Parathyroid adenoma (tissue), 2 donors: ENCODE measurements at regions not wholly inside any gene's neighbourhood (a gene's known extent, or its start where the extent isn't known, plus 50 kb on each side); places are given as distances from the start of the nearest gene placed in this dataset.

Experiments
- H2AFZ ChIP-seq: fragments of 300-600 bp; sonication (generic); one replicate; pipeline ENCODE4 v1.7.0; 2017; ENCODE audit warnings: antibody characterized with exemption, mild to moderate bottlenecking
- H3K27ac ChIP-seq: fragments of 300-600 bp; sonication (generic); one replicate; pipeline ENCODE4 v1.7.0; 2017
- H3K27me3 ChIP-seq: fragments of 300-600 bp; sonication (generic); one replicate; pipeline ENCODE4 v1.7.0; 2017; ENCODE audit warnings: low read length; ENCODE audit not compliant: control insufficient read depth, insufficient read depth
- H3K36me3 ChIP-seq: fragments of 300-600 bp; sonication (generic); one replicate; pipeline ENCODE4 v1.7.0; 2017; ENCODE audit warnings: low read length; ENCODE audit not compliant: control insufficient read depth, insufficient read depth
- H3K4me1 ChIP-seq: fragments of 300-600 bp; sonication (generic); one replicate; pipeline ENCODE4 v1.7.0; 2017; ENCODE audit warnings: control low read depth
- H3K4me2 ChIP-seq: fragments of 300-600 bp; sonication (generic); one replicate; pipeline ENCODE4 v1.7.0; 2017; ENCODE audit warnings: low read length
- H3K4me3 ChIP-seq: fragments of 300-600 bp; sonication (generic); one replicate; pipeline ENCODE4 v1.7.0; 2017; ENCODE audit warnings: low read depth, low read length
- H3K79me2 ChIP-seq: fragments of 300-600 bp; sonication (generic); one replicate; pipeline ENCODE4 v1.7.0; 2017; ENCODE audit warnings: control low read depth
- H3K9ac ChIP-seq: fragments of 300-600 bp; sonication (generic); one replicate; pipeline ENCODE4 v1.7.0; 2017; ENCODE audit warnings: mild to moderate bottlenecking
- H3K9me3 ChIP-seq: fragments of 300-600 bp; sonication (generic); one replicate; pipeline ENCODE4 v1.7.0; 2017; ENCODE audit warnings: low read length; ENCODE audit not compliant: control insufficient read depth
- TF ChIP-seq, protein P1 (sequence below): fragments of 300-600 bp; sonication (generic); IDR thresholded peaks from one replicate; pipeline ENCODE4 v1.7.0; 2017; ENCODE audit warnings: antibody characterized with exemption, mild to moderate bottlenecking
- donor health status: primary hyperparathyroidism.

DNA sequence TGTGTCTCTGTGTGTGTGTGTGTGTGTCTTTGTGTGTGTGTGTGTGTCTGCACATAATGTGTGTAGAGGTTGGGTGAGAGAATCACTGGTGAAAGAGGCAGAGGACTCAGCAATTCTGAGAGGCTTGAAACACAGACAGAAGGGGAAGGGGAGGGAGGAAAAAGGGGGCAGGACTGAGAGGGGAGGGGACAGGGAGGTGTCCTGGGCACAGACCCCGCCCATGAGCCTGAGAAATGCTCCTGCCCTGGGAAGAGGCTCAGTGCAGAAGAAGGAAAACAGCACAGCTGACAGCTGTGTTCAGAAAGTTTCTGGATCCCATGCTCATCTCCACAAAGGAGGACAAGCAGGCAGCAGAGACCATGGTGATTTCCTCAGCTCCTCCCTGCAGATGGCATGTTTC, 59.1 kb upstream of the CEACAM8 start:
- H3K4me1 ChIP-seq, result peaks cover 17% of the 10 kb centered on the region
- H3K9me3 ChIP-seq, result no peaks in the 10 kb centered on the region
- H3K9ac ChIP-seq, result no peak overlapping the region
- TF ChIP-seq, protein P1, sequence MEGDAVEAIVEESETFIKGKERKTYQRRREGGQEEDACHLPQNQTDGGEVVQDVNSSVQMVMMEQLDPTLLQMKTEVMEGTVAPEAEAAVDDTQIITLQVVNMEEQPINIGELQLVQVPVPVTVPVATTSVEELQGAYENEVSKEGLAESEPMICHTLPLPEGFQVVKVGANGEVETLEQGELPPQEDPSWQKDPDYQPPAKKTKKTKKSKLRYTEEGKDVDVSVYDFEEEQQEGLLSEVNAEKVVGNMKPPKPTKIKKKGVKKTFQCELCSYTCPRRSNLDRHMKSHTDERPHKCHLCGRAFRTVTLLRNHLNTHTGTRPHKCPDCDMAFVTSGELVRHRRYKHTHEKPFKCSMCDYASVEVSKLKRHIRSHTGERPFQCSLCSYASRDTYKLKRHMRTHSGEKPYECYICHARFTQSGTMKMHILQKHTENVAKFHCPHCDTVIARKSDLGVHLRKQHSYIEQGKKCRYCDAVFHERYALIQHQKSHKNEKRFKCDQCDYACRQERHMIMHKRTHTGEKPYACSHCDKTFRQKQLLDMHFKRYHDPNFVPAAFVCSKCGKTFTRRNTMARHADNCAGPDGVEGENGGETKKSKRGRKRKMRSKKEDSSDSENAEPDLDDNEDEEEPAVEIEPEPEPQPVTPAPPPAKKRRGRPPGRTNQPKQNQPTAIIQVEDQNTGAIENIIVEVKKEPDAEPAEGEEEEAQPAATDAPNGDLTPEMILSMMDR, result no peak
- H2AFZ ChIP-seq, result no peak overlapping the region
- no peaks in the 10 kb centered on the region for H3K36me3 ChIP-seq
- no peak overlapping the region for H3K4me3 ChIP-seq
- no peak overlapping the region for H3K27ac ChIP-seq
- H3K79me2 ChIP-seq, result no peaks in the 10 kb centered on the region
- no peaks in the 10 kb centered on the region for H3K27me3 ChIP-seq
- no peak overlapping the region for H3K4me2 ChIP-seq

- Histone ChIP-seq H3K36me3 (no peaks in the 10 kb centered on the region), H3K4me1 (peaks cover 17% of the 10 kb centered on the region), H3K27me3 (no peaks in the 10 kb centered on the region), H3K9me3 (no peaks in the 10 kb centered on the region), H2AFZ (no peak overlapping the region), H3K27ac (no peak overlapping the region), H3K4me3 (no peak overlapping the region), H3K79me2 (no peaks in the 10 kb centered on the region), H3K4me2 (no peak overlapping the region), H3K9ac (no peak overlapping the region)
- TF ChIP-seq, protein P1, result no peak
Observed at GRCh38 chr19:42652021-42652420, 57.3 kb upstream of the CEACAM8 start.
